Kidney capillary endothelial cell (primary cell): ENCODE measurements at regions not wholly inside any gene's neighbourhood (a gene's known extent, or its start where the extent isn't known, plus 50 kb on each side); places are given as distances from the start of the nearest gene placed in this dataset.

Experiments used
- DNase-seq: peaks from one replicate; pipeline ENCODE4 v3.0.0-alpha.2; 2018; ENCODE audit warnings: low spot score

DNA sequence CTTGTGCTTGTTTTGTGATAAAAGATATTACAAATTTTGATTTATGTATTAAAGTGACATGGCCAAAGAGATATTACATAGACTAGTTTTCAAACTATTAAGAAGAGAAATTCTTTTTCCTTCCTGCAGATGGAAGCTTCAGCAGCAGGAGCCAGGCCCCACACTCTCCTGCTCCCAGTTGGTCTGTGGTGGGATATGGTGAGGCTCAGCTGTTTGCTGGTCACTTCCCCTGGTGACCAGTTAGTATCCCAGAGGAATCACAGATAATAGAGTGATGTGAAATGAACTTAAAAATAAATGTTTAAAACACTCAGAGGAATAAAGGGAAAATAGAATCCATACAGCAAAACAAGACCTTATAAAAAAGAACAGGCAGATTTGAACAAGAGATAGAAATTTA lies 154.7 kb downstream of the KTN1 start:
- DNase-seq = no peak

DNA sequence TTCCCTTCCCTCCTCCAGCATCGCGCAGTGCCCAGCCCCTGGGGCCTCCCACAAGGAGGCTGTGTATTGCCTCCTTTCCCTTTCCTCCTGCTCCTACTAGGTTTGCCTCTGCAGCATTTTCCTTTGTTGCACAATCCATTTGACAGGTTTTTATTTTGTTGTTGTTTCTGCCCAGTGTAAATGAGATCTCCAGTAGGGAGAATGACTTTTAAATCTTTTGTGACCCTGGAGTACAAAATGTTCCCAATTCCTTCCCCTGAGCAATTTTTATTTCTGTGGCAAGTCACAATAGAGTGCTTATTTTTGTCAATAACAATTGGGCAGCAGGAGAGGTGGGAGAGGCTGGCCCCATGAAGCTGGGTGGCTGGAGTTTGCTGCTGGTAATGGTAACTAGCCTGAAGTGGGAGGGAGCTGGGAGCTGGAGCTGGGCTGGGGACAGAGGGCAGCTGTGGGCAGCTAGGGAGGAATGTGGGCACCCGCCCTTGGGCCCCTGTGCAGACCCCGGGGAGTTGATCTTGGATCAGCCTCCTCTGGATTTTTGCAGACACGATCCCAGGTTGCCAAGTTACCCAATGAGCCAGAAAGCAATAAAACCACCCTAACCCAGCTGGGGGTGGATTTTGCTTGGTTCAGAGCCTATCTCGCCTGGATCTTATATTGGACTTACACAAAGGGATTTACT lies 160.1 kb downstream of the KTN1 start:
- no peak for DNase-seq

DNA sequence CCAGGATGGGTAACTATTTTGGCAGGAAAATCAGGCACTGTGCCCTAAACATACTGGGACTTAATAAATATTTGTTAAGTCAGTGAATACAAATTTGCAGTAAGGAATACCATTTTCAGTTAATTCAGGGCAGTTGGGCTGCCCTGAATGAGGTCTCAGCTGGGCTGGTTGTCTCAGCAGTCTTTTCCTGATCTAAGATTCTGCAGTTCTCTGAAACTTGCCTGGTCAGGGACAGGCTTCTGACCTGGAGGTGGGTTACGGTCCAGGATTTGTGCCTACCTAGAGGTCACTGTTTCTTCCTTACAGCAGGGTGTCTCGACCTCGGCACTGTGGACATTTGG lies 160.6 kb downstream of the KTN1 start:
- DNase-seq = no peak

DNA sequence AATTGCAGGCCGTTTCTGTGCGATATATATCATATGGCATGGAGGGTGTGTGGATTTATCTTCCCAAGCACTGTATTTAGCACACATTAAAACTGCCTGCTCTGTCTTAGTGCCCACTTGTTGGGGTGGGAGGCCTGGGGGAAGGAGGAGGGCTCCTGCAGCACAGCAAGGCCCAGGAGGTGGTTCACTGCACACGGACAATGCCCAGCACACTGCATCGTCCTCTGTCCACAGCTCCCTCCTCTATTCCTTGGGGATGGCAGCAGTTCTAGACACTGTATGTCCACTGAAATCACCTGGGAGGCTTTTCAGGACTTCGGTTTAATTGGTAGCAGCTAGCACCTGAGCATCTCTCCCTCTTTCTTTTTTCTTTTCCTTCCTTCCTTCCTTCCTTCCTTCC lies 161.2 kb downstream of the KTN1 start:
- no peak for DNase-seq

DNA sequence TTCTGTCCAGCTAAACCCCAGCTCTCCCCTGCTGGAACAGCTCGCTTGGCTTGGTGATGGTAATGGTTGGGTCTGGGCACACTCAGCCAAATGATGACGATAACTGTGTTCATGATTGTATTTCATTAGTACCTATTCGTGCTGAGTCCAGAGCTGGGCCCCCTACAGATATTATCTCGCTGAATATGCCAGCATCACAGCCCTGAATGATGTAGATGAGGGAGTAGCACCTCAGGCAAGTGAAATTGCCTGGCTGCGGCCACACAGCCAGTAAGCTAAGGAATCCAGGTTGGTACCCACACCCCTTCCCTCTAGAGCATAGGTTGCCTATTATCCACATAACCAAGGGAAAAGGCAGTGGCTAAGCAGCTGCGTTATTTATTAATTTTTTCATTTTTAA lies 163.5 kb downstream of the KTN1 start:
- DNase-seq = no peak

DNA sequence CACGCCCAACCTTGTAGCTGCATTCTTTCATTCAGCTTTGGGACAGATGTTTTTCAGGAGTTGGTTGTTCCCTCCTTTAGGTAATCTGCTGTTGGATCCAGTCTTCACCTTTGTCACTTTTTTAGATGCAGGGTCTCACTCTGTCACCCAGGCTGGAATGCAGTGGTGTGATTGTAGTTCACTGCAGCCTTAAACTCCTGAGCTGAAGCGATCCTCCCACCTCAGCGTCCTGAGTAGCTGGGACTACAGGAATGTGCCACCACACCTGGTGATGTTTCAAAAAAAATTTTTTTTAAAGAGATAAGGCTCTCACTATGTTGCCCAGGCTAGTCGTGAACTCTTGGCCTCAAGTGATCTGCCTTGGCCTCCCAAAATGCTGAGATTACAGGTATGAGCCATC lies 164.3 kb downstream of the KTN1 start:
- no peak for DNase-seq

DNA sequence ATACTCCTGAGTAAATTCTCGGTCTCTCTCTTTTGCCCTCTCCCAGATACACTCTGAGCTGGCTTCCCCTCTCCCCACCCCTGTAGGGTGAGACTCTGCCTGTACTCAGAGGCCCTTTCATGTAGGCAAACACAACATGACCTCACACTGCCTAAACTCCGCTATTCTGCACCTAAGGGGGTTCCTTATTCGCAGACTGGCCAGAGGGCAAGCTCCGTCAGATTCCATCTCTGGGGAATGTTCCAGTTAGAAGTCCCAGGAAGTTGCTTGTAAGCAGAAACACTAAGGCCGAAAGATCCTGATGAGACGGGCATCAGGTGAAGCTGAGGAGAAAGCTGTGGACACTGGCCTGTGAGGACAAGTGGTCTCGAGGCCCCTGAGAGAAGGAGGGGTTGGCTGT lies 165.9 kb downstream of the KTN1 start:
- no peak for DNase-seq

DNA sequence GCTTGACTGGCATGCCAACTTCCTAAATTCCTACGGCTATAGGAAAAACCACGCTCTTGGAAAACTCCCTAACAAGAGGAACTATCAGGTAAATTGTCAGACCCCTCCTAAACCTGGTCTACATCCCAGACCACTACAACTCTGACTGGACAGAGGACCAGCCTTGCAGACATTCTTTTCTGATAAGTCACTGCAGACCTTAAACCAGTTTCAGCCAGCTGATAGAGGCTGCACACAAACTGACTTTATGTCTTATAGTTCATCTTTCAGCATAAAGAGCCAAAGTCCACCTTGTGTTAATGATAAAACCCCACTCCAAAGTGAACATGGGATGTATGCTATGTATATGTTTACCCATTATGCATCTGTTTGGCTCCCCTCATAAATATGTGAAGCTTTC lies 166.6 kb downstream of the KTN1 start:
- no peak for DNase-seq

DNA sequence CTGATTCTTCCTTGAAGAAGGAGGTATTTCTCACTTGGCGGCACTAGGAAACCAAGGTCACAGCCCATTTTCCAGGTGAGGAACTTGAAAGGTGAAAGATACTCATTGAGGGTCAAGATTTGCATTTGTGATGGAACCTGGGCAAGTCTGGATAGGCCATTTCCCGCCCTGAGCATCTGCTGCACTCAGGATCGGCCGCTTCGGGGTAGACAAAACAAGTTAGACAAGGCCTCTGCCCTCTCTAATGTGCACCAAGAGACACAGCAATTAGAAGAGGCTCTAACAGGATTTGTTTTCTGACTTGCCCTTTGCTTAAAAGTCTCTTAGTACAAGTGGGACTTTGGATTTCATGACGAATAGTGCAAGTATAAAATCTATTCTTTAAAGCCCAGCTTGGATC lies 167.2 kb downstream of the KTN1 start:
- no peak for DNase-seq

DNA sequence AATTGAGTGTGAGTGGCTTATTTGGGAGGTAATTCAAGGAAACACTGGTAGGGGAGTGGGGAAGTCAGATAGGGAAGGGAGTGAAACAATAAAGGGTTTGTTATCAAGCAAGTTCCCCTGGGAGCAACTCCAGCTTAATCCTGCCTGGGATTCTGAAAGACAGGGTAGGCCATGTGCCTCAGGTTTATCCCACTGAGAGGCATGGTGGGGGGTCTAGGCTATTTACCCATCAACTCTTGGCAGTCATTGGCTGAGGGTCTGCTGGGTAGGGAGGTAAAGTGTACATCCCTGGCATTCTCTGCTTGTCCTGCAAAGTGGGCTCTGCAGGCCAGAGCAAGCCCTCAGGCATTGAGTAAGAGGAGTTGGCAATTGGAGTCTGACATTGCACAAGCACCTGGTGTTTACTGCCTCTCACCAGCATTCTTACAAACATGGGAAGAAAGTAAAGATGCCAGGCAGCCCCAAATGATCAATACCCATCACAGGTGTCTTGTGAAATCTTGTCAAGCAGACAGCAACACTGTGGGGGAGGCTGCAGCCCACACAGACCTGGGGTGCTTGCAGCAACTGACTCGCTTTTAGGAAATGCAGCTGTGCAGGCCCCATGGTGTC lies 169.3 kb downstream of the KTN1 start:
- DNase-seq = no peak

DNA sequence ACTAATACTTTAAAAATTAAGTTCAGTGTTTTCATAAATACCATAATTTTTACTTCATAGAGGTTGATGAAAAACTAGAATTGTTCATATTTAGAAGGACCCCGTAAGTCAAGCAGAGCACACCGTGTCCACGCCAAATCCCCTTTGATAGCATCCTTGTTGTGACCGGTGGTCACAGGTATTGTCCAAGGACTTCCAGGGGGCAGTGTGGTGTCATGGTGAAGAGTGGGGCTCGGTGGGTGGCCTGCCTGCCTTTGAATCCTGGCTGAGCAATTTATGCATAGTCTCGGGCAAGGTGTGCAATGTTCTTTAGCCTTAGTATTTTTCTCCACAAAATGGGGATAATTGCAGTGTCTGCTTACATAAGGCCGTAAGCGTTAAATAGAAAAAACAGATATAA lies 169.9 kb downstream of the KTN1 start:
- no peak for DNase-seq

DNA sequence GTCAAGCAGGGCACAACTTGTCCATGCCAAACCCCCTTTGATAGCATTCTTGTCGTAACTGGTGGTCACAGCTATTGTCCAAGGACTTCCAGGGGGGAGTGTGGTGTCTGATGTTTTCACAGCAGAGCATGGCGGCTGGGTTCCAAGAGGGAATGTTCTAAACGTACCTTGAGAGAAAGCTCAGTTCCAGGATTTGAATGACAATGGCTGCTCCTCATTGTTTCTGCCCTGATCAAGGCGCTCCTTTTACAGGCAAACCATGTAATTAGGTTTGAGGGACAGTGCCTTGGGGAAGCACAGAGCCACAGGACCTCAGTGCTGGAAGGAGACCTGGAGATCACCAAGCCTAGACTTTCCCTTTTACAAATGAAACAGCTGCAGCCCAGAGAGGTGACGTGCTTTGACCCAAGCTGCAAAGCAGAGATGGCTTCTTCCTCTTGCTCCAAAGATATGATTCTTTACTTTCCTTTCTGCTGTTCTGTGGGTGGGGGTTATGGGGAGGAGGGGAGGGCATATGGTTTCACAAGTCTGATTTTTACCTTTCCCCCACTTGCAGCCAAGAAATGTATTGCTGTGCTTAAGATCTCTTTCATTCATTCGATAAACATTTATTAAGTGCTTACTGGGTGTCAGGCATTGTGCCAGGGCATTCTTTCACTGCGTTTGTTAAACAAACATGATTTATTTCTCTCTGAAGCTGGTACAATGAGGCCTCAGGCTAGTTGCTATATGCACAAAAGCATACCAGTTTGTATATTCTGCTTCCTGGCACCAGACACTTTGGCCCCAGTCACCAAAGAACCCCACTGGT lies 172.8 kb downstream of the KTN1 start:
- DNase-seq = no peak

DNA sequence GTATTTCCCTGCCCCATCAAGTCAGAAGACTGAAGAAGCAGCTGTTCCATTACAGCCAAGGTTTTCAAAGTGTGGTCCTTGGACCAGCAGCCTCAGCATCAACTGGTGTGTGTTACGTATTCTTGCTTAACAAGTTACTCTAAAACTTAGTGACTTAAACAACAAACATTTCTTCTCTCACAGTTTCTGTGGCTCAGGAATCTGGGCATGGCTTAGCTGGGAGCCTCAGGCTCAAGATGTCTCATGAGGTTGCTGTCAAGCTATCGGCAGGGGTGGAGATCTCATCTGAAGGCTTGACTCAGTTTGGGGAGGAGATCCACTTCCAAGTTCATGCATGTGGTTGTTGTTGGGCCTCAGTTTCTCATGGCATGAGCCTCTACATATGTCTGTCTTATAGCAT lies 174.5 kb downstream of the KTN1 start:
- no peak for DNase-seq

DNA sequence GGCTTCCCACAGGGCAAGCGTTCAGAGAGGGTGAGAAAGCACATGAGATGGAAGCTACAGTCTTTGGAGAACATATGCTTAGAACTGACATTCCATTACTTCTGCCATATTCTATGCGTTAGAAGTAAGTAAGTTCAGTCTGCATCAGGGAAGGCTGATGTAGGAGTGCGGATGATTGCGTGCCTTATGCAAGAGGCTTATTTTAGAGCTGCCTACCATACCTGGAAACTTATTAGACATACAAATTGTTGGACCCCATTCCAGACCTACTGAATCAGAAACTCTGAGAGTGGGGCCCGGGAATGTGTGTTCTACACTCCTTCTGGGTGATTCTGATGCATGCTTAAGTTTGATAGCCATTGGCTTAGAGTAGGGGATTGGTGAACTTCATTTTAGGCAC lies 174.9 kb downstream of the KTN1 start:
- no peak for DNase-seq

DNA sequence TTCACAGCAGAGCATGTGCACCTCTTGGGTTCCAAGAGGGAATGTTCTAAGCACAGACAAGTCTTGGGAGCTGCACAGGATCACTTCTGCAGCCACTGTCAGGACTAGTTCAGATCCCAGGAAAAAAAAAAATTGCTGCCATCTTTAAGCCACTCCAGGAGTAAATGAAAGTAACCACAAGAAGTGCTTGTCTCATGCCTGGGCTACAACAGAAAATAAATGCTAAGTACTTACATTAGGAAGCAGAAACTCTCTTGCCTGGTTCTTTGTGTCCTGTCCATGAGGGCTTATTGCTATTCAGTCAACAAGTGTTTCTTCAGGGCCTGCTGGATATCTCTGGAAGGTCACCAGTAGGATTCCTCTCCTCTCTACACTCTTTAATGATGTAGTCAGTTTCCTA lies 176.1 kb downstream of the KTN1 start:
- DNase-seq = no peak

DNA sequence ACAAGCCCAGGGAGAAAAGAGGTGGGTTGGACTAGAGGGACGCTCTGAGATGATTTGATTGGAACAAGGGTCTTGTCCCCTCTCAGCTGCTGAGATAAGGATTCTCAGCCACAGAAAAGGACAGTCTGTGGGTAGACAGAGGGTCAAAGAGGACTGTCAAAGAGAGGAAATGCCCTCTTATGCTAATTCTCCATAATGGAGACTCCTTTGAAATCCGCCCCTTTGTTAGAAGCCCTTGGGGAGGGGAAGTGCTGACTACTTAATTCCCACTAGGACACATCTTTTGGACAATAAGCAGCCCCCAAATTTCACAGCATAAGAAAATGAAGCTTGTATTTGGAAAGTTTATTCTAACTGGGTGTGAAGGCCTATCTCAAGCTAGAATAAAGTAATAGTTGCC lies 176.6 kb downstream of the KTN1 start:
- no peak for DNase-seq

DNA sequence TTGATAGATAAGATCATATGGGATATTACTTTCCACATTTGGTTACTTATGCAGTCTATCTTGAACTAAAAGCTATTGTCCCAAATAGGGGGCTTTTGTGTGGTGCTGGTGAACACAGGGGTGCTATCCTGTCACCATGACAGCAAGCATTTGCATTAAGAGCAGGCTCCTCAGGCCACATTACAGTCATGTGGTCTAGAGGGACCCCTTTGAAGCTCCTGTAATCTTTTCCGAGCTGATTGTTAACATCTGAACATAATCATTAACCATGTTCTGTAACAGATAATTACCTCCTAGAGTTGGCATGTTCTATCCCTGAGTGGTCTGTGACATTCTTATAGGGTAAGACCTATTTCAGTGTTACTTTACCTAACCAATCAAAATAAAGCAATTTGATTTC lies 178.8 kb downstream of the KTN1 start:
- no peak for DNase-seq

DNA sequence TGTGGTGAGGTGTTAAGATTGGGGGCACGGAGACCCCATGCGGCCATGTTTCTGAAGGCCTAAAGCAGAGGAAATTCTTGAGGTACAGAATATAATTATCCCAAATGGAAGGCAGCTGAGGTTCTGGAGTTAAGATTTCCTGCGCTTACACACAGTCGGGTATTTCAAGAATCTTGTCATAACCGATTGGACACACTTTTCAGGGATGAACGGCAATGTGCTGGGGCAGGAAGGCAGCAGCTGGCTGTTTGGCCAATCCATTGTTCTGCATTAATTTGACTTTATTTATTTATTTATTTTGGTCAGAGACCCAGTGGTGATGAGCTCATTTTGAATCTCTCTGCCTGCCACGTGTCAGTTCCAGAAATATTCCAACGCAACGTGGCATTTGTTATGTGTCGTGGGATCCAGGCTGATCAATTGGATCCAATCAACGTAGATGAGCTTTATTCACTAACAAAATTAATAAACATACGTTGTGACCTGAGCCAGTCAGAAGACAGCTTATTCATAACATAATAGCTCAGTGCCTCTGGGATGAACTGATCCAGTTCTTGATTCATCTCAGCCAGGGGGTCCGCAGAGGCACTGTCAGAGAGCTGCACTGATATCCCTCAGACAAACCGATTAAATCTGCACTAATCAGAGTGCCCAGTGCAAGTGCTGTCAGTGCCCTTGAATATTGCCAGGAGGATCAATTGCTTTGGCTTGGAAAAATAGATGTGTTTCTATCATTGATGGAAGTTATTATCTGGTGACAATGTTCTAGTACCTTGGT lies 181.0 kb downstream of the KTN1 start:
- no peak for DNase-seq

DNA sequence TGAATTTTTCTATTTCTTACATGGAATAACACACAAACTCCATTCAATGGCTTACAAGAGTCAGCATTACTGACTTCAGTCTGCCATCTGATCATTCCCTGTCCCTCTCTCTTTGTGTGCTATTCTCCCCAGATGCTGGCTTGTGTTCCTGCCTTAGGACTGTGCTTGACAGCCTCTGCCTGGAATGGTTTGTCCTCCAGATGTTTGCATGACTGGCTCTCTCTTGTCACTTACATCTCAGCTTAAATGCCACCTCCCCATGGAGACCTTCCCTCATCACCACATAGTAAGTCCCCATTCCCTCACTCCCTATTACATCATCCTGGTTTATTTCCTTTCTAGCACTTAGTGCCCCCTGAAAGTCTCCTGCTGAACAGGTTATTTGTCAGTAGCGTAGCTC lies 181.6 kb downstream of the KTN1 start:
- no peak for DNase-seq

DNA sequence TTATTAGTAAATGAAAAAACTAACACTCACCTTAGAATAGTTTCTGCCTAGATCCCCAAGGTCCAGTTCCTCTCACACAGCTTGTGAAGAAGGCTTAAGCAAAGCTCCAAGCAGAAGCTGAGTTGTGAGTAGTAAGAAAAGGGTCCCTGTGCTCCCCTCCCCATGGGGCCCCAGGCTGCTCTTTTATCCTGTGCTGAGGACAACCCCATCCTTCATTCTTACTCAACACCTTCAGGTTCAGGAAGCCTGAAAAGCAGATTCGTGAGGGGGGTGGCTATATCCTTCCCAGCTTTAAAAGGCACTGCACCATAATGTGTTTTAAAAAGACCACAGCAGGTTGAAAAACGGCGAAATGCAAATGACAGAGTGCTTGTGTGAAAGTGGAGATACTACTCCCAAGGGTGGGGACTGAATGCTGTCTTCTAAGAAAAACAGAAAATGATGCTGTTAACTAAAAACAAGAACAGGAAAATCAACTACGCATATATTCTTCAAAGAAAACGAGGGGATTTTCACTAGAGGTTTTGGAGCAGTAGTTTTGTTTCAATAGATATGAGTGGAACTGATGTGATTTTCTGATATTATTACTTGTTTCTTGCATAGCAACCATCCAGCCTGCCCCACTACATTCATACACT lies 182.7 kb downstream of the KTN1 start:
- DNase-seq = no peak

DNA sequence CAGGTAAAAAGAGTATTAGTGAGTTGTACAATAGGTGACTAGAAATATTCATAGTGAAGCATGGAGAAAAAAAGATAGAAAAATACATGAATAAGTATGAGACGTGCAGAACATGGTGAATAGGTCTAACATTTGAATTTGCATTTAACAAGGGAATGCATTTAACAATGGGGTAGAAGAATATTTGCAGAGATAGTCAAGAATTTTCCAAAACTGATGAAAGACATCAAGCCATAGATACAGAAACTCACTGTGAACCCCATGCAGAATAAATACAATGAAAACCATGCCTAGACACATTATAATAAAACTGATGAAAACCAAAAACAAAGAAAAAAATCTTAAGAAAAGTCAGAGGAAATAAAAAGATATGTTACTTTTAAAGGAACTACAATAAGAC lies 184.8 kb downstream of the KTN1 start:
- DNase-seq = no peak

DNA sequence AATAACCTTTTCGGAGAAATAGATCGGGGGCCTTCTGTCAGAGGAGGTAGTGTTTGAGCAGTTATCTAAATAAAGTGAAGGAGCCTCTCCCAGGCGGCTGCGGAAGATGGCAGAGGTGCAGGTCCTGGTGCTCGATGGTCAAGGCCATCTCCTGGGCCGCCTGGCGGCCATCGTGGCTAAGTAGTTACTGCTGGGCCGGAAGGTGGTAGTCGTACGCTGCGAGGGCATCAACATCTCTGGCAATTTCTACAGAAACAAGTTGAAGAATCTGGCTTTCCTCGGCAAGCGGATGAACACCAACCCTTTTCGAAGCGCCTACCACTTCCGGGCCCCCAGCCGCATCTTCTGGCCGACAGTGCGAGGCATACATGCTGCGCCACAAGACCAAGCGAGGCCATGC lies 186.1 kb downstream of the KTN1 start:
- no peak for DNase-seq
